WERI-Rb-1 (cell line): ENCODE measurements at regions not wholly inside any gene's neighbourhood (a gene's known extent, or its start where the extent isn't known, plus 50 kb on each side); places are given as distances from the start of the nearest gene placed in this dataset.
"Not testable (repeated sequence)": the region's sequence is repeated elsewhere in the genome, so short reads cannot be mapped to it uniquely, and the experiment has no call there.

Source experiments
- DNase-seq: peaks from one replicate; pipeline ENCODE4 v3.0.0-alpha.2; 2020
- H3K27ac ChIP-seq: fragments of 250-450 bp; sonication (Bioruptor Pico); 2 replicates; pipeline ENCODE4 v1.5.1; 2020; ENCODE audit warnings: mild to moderate bottlenecking, moderate library complexity
- H3K27me3 ChIP-seq: fragments of 250-450 bp; sonication (Bioruptor Pico); 2 replicates; pipeline ENCODE4 v1.5.1; 2021; ENCODE audit warnings: mild to moderate bottlenecking, low read depth, moderate library complexity; ENCODE audit not compliant: insufficient read depth, severe bottlenecking
- H3K36me3 ChIP-seq: fragments of 250-450 bp; sonication (Bioruptor Pico); 2 replicates; pipeline ENCODE4 v1.5.1; 2020; ENCODE audit warnings: mild to moderate bottlenecking, moderate library complexity
- H3K4me3 ChIP-seq: 2 replicates; pipeline ENCODE4 v1.5.1; 2011; ENCODE audit warnings: low read depth, mild to moderate bottlenecking, control low read depth, low read length
- H3K9me3 ChIP-seq: fragments of 250-450 bp; sonication (Bioruptor Pico); 2 replicates; pipeline ENCODE4 v1.5.1; 2021; ENCODE audit warnings: mild to moderate bottlenecking, moderate library complexity; ENCODE audit not compliant: severe bottlenecking
- TF ChIP-seq, protein P1 (sequence below): IDR thresholded peaks from 2 replicates; pipeline ENCODE4 v1.5.1; 2011; ENCODE audit warnings: low read depth, mild to moderate bottlenecking, control low read depth, inconsistent platforms, low read length

GRCh38 chr1:55519937-55520683 lies 304.9 kb upstream of the USP24 start:
- Histone ChIP-seq H3K9me3 (no peaks in the 10 kb centered on the region), H3K27ac (no peak overlapping the region), H3K4me3 (no peak overlapping the region), H3K27me3 (no peaks in the 10 kb centered on the region), H3K36me3 (no peaks in the 10 kb centered on the region)
- TF ChIP-seq, protein P1, sequence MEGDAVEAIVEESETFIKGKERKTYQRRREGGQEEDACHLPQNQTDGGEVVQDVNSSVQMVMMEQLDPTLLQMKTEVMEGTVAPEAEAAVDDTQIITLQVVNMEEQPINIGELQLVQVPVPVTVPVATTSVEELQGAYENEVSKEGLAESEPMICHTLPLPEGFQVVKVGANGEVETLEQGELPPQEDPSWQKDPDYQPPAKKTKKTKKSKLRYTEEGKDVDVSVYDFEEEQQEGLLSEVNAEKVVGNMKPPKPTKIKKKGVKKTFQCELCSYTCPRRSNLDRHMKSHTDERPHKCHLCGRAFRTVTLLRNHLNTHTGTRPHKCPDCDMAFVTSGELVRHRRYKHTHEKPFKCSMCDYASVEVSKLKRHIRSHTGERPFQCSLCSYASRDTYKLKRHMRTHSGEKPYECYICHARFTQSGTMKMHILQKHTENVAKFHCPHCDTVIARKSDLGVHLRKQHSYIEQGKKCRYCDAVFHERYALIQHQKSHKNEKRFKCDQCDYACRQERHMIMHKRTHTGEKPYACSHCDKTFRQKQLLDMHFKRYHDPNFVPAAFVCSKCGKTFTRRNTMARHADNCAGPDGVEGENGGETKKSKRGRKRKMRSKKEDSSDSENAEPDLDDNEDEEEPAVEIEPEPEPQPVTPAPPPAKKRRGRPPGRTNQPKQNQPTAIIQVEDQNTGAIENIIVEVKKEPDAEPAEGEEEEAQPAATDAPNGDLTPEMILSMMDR: no peak
- no peak for DNase-seq

DNA sequence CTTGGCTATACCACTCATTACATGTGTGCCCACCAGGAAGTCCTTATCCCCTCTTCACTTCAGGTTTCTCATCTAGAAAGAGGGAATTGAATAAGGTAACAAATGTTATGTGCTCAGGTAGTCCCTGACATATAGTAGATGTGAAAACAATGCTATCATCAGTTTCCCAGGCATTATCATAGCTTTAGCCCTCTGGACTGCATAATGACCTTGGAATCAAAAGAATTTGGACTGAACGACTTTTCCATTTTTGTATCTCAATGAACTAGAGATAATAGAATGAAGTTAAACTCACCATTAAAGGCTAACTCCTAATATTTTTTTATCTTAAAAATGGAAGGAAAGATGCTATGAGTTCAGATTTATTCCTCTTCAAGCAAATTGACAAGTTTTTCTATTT lies 304.1 kb upstream of the USP24 start:
- no peaks in the 10 kb centered on the region for H3K36me3 ChIP-seq
- H3K27ac ChIP-seq: no peak overlapping the region
- no peaks in the 10 kb centered on the region for H3K9me3 ChIP-seq
- TF ChIP-seq, protein P1: no peak
- no peak overlapping the region for H3K4me3 ChIP-seq
- DNase-seq: no peak
- no peaks in the 10 kb centered on the region for H3K27me3 ChIP-seq

- H3K9me3 ChIP-seq: no peaks in the 10 kb centered on the region
- no peak overlapping the region for H3K4me3 ChIP-seq
- DNase-seq: no peak
- no peak overlapping the region for H3K27ac ChIP-seq
- H3K36me3 ChIP-seq: no peaks in the 10 kb centered on the region
- no peaks in the 10 kb centered on the region for H3K27me3 ChIP-seq
- TF ChIP-seq, protein P1: no peak
Observed at GRCh38 chr1:55517036-55517435, 301.9 kb upstream of the USP24 start.

- H3K9me3 ChIP-seq, H3K4me3 ChIP-seq, H3K27ac ChIP-seq, H3K27me3 ChIP-seq, DNase-seq, H3K36me3 ChIP-seq: not testable (repeated sequence)
Observed at GRCh38 chr1:55514571-55514970, 299.4 kb upstream of the USP24 start.

DNA sequence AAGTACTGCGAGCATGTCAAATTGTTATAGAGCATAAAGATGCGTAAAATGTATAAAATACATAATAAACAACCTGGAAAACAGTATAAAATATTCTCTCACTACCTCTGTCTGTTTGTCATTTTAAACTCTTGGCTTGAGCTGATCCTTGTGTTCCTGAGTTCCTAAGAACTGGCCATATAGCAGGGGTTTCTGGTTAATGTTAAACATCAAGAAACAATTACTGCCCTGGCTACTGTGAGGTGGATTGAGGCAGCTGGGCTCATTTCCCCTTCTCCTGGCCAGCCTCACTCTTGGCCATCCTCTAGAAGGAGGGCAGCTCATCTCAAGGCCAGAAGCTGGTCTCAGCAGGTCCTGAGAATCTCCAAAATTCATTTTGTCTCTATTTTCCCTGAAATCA lies 297.3 kb upstream of the USP24 start:
- H3K36me3 ChIP-seq: no peaks in the 10 kb centered on the region
- no peak for DNase-seq
- H3K27me3 ChIP-seq: no peaks in the 10 kb centered on the region
- no peaks in the 10 kb centered on the region for H3K9me3 ChIP-seq
- H3K27ac ChIP-seq: no peak overlapping the region
- TF ChIP-seq, protein P1: no peak
- H3K4me3 ChIP-seq: no peak overlapping the region

GRCh38 chr1:55507578-55507931 lies 292.4 kb upstream of the USP24 start:
- H3K27ac ChIP-seq: no peak overlapping the region
- no peak for DNase-seq
- no peak overlapping the region for H3K4me3 ChIP-seq
- H3K27me3 ChIP-seq: no peaks in the 10 kb centered on the region
- TF ChIP-seq, protein P1: no peak
- H3K36me3 ChIP-seq: no peaks in the 10 kb centered on the region
- H3K9me3 ChIP-seq: no peaks in the 10 kb centered on the region
